Dermis blood vessel endothelial cell (primary cell): ENCODE measurements at regions not wholly inside any gene's neighbourhood (a gene's known extent, or its start where the extent isn't known, plus 50 kb on each side); places are given as distances from the start of the nearest gene placed in this dataset.
A peak's percentile ranks its signal among the peaks of the same experiment; 100 is the strongest.
"Not testable (repeated sequence)": the region's sequence is repeated elsewhere in the genome, so short reads cannot be mapped to it uniquely, and the experiment has no call there.

Experiments used
- DNase-seq: peaks from one replicate; pipeline ENCODE4 v3.0.0; 2010

GRCh38 chr13:68784275-68784674, 1323.4 kb upstream of the ATXN8OS start:
- DNase-seq = no peak

- no peak for DNase-seq
These were observed 1348.0 kb upstream of the ATXN8OS start for GRCh38 chr13:68759617-68760016.

GRCh38 chr13:68749796-68750195, 1357.8 kb upstream of the ATXN8OS start:
- DNase-seq = peak; percentile 1

GRCh38 chr13:68748038-68748437, 1359.6 kb upstream of the ATXN8OS start:
- peak; percentile 2 for DNase-seq

GRCh38 chr13:68745502-68745901, 1362.1 kb upstream of the ATXN8OS start:
- DNase-seq = no peak

GRCh38 chr13:68736961-68737360, 1370.7 kb upstream of the ATXN8OS start:
- DNase-seq = peak; percentile 33

GRCh38 chr13:68727798-68728197, 1379.8 kb upstream of the ATXN8OS start:
- DNase-seq = no peak

- DNase-seq = no peak
These were observed 1380.5 kb upstream of the ATXN8OS start for GRCh38 chr13:68727165-68727564.

- no peak for DNase-seq
These were observed 1387.8 kb upstream of the ATXN8OS start for GRCh38 chr13:68719815-68720214.

- DNase-seq = no peak
These were observed 1392.0 kb upstream of the ATXN8OS start for GRCh38 chr13:68715651-68716050.

- no peak for DNase-seq
These were observed 1393.3 kb upstream of the ATXN8OS start for GRCh38 chr13:68714292-68714691.

GRCh38 chr13:68713394-68713793, 1394.2 kb upstream of the ATXN8OS start:
- no peak for DNase-seq

GRCh38 chr13:68708336-68708908, 1399.2 kb upstream of the ATXN8OS start:
- DNase-seq = no peak

GRCh38 chr13:68706044-68706443, 1401.6 kb upstream of the ATXN8OS start:
- DNase-seq = not testable (repeated sequence)

- DNase-seq = no peak
These were observed 1410.1 kb upstream of the ATXN8OS start for GRCh38 chr13:68697551-68697950.

GRCh38 chr13:68696907-68697306, 1410.7 kb upstream of the ATXN8OS start:
- DNase-seq = no peak

- DNase-seq = no peak
These were observed 1415.6 kb upstream of the ATXN8OS start for GRCh38 chr13:68692049-68692448.

- no peak for DNase-seq
These were observed 1417.1 kb upstream of the ATXN8OS start for GRCh38 chr13:68690567-68690966.

GRCh38 chr13:68676513-68677115, 1431.0 kb upstream of the ATXN8OS start:
- no peak for DNase-seq

GRCh38 chr13:68675209-68675608, 1432.4 kb upstream of the ATXN8OS start:
- no peak for DNase-seq

GRCh38 chr13:68667863-68668262, 1437.7 kb upstream of the PCDH9 start:
- DNase-seq = no peak

GRCh38 chr13:68666774-68667397, 1436.8 kb upstream of the PCDH9 start:
- DNase-seq = no peak

- no peak for DNase-seq
These were observed 1415.7 kb upstream of the PCDH9 start for GRCh38 chr13:68645814-68646213.

- no peak for DNase-seq
These were observed 1414.5 kb upstream of the PCDH9 start for GRCh38 chr13:68644611-68645010.
